ENCODE measurements at regions not wholly inside any gene's neighbourhood (a gene's known extent, or its start where the extent isn't known, plus 50 kb on each side); places are given as distances from the start of the nearest gene placed in this dataset.

GRCh38 chr9:107163370-107163769 lies 119.7 kb upstream of the RAD23B start:
- no peaks in the 10 kb centered on the region for H4K20me1 ChIP-seq (ENCODE audit: control insufficient read depth, insufficient read depth, low read length, poor library complexity, severe bottlenecking)
- H3K4me1 Mint-ChIP-seq: no peaks in the 10 kb centered on the region
- no peak overlapping the region for H3K9ac ChIP-seq (ENCODE audit: low read length)
- H3K4me3 ChIP-seq (ENCODE audit: control extremely low read depth in 1 of 5, extremely low read depth in 1 of 5, insufficient read depth in 1 of 5, low read depth in 2 of 5, low read length in 4 of 5): no peak overlapping the region
- H3K4me1 ChIP-seq (ENCODE audit: control insufficient read depth in 2 of 2, insufficient read depth in 2 of 2, low read length in 2 of 2): no peaks in the 10 kb centered on the region
- no peak overlapping the region for H3K27ac ChIP-seq (ENCODE audit: low read length in 2 of 2)
- no peak overlapping the region for H3K4me2 ChIP-seq (replicated peaks; ENCODE audit: low read depth, low read length, poor library complexity, severe bottlenecking)
- CTCF ChIA-PET: interaction anchor here (1.0 to 1.5 kb wide), 2 partner anchors 12 to 36 kb away, joined by 3 read pairs; no protein-coding TSS in a partner anchor
- H3K79me2 ChIP-seq (ENCODE audit: control insufficient read depth, insufficient read depth, low read length): no peaks in the 10 kb centered on the region
- DNase-seq: no peak
- no peak overlapping the region for H3K4me3 Mint-ChIP-seq
- POLR2A ChIA-PET: no interaction called here
- H3K27ac Mint-ChIP-seq: no peak overlapping the region
- TF ChIP-seq, protein P1, sequence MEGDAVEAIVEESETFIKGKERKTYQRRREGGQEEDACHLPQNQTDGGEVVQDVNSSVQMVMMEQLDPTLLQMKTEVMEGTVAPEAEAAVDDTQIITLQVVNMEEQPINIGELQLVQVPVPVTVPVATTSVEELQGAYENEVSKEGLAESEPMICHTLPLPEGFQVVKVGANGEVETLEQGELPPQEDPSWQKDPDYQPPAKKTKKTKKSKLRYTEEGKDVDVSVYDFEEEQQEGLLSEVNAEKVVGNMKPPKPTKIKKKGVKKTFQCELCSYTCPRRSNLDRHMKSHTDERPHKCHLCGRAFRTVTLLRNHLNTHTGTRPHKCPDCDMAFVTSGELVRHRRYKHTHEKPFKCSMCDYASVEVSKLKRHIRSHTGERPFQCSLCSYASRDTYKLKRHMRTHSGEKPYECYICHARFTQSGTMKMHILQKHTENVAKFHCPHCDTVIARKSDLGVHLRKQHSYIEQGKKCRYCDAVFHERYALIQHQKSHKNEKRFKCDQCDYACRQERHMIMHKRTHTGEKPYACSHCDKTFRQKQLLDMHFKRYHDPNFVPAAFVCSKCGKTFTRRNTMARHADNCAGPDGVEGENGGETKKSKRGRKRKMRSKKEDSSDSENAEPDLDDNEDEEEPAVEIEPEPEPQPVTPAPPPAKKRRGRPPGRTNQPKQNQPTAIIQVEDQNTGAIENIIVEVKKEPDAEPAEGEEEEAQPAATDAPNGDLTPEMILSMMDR (IDR thresholded peaks at IDR 0.05): no peak
- TF ChIP-seq EZH2 (IDR thresholded peaks at IDR 0.05; ENCODE audit: borderline replicate concordance, insufficient read depth, low read depth, low read length, poor library complexity, severe bottlenecking): no peak
- WGBS (ENCODE audit: insufficient coverage): 100% methylated on average over 1 of the region's 1 CpG
- ATAC-seq (ENCODE audit: low read depth): no peak
- H2AFZ ChIP-seq (ENCODE audit: insufficient read depth, low read depth, low read length, poor library complexity, severe bottlenecking): no peak overlapping the region
- H3K9me3 Mint-ChIP-seq (ENCODE audit: insufficient read depth): no peaks in the 10 kb centered on the region
- peaks cover 7% of the 10 kb centered on the region for H3K27me3 Mint-ChIP-seq
- peaks cover 0 to 5% (median 2%) of the 10 kb centered on the region in 4 experiments for H3K27me3 ChIP-seq (replicated peaks in 1 of 4; ENCODE audit: control extremely low read depth in 1 of 4, control insufficient read depth in 3 of 4, insufficient read depth in 4 of 4, low read length in 3 of 4)
- no peaks in the 10 kb centered on the region for H3K36me3 ChIP-seq (replicated peaks in 1 of 2; ENCODE audit: control extremely low read depth in 1 of 2, control insufficient read depth in 1 of 2, extremely low read depth in 1 of 2, insufficient read depth in 2 of 2, low read length in 1 of 2)
- intact Hi-C loops (cut with micrococcal nuclease): no loop called here
- no peaks in the 10 kb centered on the region for H3K9me3 ChIP-seq (ENCODE audit: control extremely low read depth in 1 of 3, control insufficient read depth in 2 of 3, insufficient read depth in 1 of 3, low read length in 2 of 3)

DNA sequence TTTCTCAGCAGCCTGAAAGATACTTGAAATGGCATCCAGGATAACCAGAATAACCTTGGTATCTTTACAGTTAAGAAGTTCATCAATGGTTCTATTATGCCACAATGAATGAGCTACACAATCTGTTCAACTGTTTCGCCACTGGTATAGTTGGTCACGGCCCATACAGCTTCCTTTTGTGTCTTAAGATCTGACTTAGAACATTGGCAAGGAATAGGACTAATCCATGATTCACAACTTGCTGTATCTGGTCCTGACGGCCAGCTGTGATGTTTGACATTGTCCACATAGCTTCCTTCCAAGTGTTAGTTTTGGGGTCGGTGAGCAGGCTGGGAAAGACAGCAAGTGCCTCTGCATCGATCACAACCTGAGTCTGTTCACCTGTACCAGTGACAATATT lies 113.3 kb upstream of the RAD23B start:
- Histone ChIP-seq H3K4me3 (ENCODE audit: control extremely low read depth in 1 of 5, extremely low read depth in 1 of 5, insufficient read depth in 1 of 5, low read depth in 2 of 5, low read length in 4 of 5) (no peak overlapping the region), H3K4me1 (ENCODE audit: control insufficient read depth in 2 of 2, insufficient read depth in 2 of 2, low read length in 2 of 2) (no peaks in the 10 kb centered on the region), H3K9me3 (ENCODE audit: control extremely low read depth in 1 of 3, control insufficient read depth in 2 of 3, insufficient read depth in 1 of 3, low read length in 2 of 3) (no peaks in the 10 kb centered on the region), H3K9ac (ENCODE audit: low read length) (no peak overlapping the region), H3K27me3 (replicated peaks in 1 of 4; ENCODE audit: control extremely low read depth in 1 of 4, control insufficient read depth in 3 of 4, insufficient read depth in 4 of 4, low read length in 3 of 4) (no peaks in the 10 kb centered on the region), H3K36me3 (replicated peaks in 1 of 2; ENCODE audit: control extremely low read depth in 1 of 2, control insufficient read depth in 1 of 2, extremely low read depth in 1 of 2, insufficient read depth in 2 of 2, low read length in 1 of 2) (no peaks in the 10 kb centered on the region), H3K79me2 (ENCODE audit: control insufficient read depth, insufficient read depth, low read length) (no peaks in the 10 kb centered on the region), H3K27ac (ENCODE audit: low read length in 2 of 2) (no peak overlapping the region), H2AFZ (ENCODE audit: insufficient read depth, low read depth, low read length, poor library complexity, severe bottlenecking) (no peak overlapping the region), H4K20me1 (ENCODE audit: control insufficient read depth, insufficient read depth, low read length, poor library complexity, severe bottlenecking) (no peaks in the 10 kb centered on the region), H3K4me2 (replicated peaks; ENCODE audit: low read depth, low read length, poor library complexity, severe bottlenecking) (no peak overlapping the region)
- Mint-ChIP-seq H3K27me3 (peaks cover 19% of the 10 kb centered on the region), H3K4me1 (no peaks in the 10 kb centered on the region), H3K4me3 (no peak overlapping the region), H3K27ac (no peak overlapping the region), H3K9me3 (ENCODE audit: insufficient read depth) (no peaks in the 10 kb centered on the region)
- POLR2A ChIA-PET: no interaction called here
- CTCF ChIA-PET: interaction anchor here (0.8 to 2.3 kb wide), 5 partner anchors 13 to 1452 kb away, joined by 3 to 9 read pairs (median 3); no protein-coding TSS in a partner anchor
- 94% methylated on average over 5 of the region's 5 CpGs for WGBS (ENCODE audit: insufficient coverage)
- DNase-seq (no peak), ATAC-seq (ENCODE audit: low read depth) (no peak)
- TF ChIP-seq, protein P1 (IDR thresholded peaks at IDR 0.05): no peak
- no peak for TF ChIP-seq EZH2 (IDR thresholded peaks at IDR 0.05; ENCODE audit: borderline replicate concordance, insufficient read depth, low read depth, low read length, poor library complexity, severe bottlenecking)
- intact Hi-C loops (cut with micrococcal nuclease): no loop called here
